ENCODE measurements at regions not wholly inside any gene's neighbourhood (a gene's known extent, or its start where the extent isn't known, plus 50 kb on each side); places are given as distances from the start of the nearest gene placed in this dataset.
"Not testable (repeated sequence)": the region's sequence is repeated elsewhere in the genome, so short reads cannot be mapped to it uniquely, and the experiment has no call there.

DNA sequence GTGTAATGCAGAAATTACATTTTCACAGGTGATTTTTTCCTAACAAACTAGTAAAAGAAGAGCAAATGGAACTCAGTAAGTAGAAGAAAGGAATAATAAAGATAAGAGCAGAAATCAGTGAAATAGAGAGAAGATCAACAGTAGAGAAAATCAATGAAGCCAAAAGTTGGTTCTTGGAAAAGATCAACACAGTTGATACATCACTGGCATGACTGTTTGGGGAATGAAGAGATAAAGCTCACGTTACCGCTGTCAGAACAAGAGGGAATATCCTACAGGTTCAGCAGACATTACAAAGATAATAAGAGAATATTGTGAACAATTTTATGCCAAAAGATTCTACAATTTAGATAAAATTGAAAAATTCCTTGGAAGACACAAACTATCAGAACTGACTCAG lies 146.4 kb downstream of the ACTR3B start:
- no peak for DNase-seq (ENCODE audit: low read depth, low spot score)
- no peak overlapping the region for H3K27ac ChIP-seq

DNA sequence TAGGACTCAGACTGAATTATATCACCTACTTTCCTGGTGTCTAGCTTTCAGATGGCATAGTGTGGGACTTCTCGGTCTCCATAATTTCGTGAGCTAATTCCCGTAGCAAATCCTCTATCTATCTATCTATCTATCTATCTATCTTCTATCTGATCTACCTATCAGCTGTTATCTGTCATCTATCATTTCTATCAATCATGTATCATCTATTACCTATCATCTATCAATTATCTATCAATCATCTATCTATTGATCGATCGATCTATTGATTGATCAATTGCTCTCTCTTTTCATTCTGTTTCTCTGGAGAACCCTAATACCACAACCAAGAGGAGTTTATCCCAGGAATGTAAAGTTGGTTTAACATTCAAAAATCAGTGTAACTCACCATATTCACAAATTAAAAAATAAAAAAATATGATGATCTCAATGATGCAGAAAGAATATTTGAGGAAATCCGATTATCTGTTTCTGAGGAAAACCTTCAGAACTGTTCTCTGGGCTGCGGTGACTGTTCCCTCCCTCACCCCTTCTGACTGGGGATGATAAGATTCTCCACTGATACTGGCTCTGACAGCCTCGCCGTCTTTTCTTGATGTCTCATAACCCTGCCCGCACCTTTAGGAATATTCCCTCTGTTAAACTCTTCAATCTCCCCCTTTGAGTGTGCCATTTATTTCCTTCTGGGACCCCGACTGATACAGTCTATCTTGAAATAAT lies 147.7 kb downstream of the ACTR3B start:
- H3K27ac ChIP-seq: no peak overlapping the region
- no peak for DNase-seq (ENCODE audit: low read depth, low spot score)

DNA sequence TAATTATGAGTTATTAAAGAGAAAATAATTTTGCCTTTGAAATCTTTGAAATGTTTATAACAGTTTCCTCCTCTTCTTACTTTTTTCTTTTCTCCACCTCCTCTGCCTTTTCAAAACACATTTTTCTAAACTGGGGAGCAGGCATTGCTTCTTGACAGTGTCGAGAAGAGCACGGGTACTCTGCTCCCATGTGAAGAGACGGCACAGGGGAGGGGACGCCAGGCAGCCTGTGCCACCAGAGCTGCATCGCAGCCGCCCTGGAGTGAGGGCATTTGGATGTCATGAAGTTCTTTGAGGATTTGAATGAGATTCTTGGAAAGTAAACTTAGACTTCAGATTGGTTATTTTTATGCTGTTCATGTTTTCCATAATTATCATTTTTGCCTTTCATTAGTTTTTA lies 149.7 kb downstream of the ACTR3B start:
- no peak for DNase-seq (ENCODE audit: low read depth, low spot score)
- H3K27ac ChIP-seq: no peak overlapping the region

DNA sequence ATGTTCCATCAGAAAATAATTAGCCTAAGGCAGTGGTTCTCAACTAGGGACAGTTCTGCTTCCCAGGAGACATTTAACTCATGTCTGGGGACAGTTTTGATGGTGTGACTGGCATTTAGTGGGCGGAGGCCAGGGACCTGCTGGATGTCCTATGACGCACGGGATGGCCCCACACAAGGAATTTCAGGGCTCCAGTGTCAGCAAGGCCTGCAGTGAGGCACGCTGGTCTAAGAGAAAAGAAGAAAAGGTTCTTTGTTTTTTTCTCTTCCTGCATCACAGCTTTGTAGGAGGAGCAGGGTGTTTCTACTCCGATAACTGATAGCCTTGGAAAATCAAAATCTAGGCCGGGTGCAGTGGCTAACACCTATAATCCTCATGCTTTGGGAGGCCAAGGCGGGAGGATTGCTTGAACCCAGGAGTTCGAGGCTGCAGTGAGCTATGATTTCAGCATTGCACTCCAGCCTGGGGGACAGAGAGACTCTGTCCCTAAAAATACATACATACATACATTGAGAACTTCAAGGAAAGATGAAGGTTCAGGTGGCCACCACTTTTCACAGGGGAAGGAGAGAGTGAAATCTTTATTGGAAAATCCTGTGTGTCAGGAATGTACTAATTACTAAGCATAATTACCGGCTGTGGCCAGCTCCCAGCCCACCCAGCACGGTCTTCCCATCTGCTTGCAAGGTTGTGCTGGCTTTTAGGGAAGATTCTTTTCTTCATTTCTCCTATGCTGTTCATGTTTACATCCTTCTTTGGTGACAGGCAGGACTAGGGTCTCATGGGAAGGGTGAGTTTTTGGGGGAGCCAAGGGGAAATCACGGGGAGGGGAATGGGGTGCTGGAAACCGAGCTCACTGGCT lies 150.4 kb downstream of the ACTR3B start:
- no peak for DNase-seq (ENCODE audit: low read depth, low spot score)
- no peak overlapping the region for H3K27ac ChIP-seq

DNA sequence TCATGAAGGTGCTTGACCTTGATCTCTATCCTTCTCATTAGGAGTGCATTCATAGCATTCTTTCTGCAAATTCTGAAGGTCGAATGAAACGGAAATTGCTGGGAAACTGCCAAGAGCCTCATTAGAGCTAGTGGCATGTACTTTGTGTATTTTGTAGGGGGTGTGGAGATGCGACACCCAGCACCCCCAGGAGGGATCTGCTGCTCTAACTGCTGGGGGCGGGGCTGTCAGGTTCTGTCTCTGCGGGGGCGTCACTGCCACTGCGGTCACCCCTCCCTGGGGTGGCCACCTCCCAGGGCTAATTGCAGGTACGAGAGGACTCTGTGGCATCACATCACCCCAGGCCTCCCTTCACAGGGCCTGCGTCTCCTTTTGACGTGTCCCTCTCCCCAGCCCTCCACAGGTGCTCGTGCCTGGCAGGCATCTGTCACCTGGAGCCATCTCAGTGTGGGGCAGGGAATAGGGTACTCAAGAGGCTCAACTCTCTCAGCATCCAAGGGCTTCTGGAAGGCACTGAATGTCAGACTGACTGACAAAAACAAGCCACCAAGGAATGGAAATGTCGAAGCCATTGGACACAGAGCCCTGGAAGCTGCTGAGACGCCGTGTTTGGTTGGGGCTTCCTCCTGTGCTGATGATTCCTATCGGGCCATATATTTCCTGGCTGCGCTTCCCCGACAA lies 151.1 kb downstream of the ACTR3B start:
- H3K27ac ChIP-seq: no peak overlapping the region
- DNase-seq (ENCODE audit: low read depth, low spot score): no peak

DNA sequence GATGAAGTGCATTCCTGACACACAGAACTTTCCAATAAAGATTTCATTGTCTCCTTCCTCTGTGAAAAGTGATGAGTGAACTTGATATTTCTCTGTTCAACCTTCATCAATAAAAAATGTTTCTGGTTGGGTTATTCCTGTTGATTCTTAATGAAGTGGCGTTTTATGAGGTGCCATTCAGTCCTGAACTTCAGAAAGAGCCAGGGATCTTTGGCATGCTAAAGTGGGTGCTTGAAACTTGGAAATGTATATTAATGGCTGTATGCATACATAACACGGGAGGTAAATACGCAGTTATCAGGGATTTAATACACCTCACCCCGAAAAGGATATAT lies 151.6 kb downstream of the ACTR3B start:
- no peak overlapping the region for H3K27ac ChIP-seq
- no peak for DNase-seq (ENCODE audit: low read depth, low spot score)

DNA sequence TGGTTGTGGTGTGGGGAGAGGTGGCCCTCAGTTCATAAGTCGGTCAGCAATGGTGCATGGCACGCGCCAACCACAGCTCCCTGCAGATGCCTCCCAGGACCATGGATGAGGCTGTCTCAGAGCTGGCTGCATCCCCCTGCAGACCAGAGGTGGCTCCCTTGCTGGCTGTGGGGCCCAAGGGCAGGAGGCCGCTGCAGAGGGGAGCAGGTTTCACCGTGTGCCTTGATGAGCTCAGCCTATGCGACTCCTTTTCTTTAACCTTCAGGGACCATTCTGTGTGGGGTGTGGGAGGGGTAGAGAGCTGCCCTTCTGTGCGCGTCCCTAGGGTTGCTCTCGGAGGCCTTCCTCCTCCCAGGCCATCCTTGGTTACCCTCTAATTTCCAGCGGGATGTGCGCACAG lies 152.4 kb downstream of the ACTR3B start:
- DNase-seq (ENCODE audit: low read depth, low spot score): no peak
- H3K27ac ChIP-seq: no peak overlapping the region

DNA sequence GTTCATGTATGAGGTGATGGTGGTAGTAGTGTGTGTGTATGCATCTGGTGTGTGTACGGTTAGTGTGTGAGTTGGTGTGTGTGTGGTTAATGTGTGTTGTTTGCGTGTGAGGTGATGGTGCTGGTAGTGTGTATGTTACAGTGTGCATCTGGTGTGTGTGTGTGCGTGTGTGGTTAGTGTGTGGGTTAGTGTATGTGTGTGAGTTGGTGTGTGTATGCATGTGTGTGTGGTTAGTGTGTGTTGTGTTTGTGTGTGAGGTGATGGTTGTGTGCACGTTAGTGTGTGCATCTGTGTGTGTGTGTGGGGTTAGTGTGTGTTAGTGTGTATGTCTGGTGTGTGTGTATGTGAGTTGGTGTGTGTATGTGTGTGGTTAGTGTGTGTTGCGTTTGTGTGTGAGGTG lies 153.0 kb downstream of the ACTR3B start:
- no peak overlapping the region for H3K27ac ChIP-seq
- DNase-seq (ENCODE audit: low read depth, low spot score): no peak

DNA sequence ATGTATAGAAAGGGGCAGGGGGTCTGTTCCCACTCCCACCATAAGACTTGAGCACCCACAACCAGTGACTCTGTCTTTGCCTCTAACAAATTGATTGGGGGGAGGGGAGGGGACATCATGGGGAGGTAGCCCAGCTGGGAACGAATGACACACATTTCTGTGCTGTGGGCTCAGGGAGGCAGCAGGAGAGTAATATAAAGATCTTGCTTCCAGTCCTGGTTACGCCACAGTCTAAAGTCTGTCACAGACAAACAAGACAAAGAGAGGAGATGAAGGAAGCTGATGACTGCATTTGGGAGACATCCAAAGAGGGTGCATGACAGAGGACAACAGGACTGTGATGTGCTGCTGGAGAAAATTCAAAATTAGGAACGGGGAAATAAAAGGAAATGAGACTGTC lies 153.9 kb downstream of the ACTR3B start:
- no peak for DNase-seq (ENCODE audit: low read depth, low spot score)
- H3K27ac ChIP-seq: no peak overlapping the region

DNA sequence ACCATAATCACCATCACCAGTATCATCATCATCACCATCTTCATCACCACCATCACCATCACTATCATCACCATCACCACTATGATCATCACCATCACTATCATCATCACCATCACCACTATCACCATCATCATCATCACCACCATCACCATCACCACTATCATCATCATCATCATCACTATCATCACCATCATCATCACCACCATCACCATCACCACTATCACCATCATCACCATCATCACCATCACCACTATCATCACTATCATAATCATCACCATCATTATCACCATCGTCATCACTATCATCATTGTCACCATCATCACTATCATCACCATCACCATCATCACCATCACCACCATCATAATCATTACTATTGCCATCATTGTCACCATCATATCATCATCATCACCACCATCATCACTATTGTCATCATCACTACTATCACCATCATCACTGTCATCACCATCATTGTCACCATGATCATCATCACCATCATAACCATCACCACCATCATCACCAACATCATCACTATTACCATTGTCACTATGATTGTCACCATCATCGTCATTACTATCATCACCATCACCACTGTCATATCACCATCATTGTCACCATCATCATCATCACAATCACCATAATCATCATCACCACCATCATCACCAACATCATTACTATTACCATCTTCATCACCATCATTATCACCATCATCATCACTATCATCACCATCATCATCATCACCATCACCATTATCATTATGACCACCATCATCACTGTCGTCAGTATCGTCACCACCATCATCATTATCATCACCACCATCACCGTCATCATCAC lies 154.7 kb downstream of the ACTR3B start:
- no peak overlapping the region for H3K27ac ChIP-seq
- DNase-seq (ENCODE audit: low read depth, low spot score): no peak

DNA sequence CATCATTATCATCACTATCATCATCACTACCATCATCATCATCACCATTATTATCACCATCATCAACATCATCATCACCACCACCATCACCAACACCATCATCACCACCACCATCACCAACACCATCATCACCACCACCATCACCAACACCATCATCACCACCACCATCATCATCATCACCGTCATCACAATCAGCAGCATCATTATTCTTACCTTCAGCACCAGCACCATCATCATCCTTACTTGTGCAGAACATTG lies 155.2 kb downstream of the ACTR3B start:
- not testable (repeated sequence) for DNase-seq (ENCODE audit: low read depth, low spot score); H3K27ac ChIP-seq

DNA sequence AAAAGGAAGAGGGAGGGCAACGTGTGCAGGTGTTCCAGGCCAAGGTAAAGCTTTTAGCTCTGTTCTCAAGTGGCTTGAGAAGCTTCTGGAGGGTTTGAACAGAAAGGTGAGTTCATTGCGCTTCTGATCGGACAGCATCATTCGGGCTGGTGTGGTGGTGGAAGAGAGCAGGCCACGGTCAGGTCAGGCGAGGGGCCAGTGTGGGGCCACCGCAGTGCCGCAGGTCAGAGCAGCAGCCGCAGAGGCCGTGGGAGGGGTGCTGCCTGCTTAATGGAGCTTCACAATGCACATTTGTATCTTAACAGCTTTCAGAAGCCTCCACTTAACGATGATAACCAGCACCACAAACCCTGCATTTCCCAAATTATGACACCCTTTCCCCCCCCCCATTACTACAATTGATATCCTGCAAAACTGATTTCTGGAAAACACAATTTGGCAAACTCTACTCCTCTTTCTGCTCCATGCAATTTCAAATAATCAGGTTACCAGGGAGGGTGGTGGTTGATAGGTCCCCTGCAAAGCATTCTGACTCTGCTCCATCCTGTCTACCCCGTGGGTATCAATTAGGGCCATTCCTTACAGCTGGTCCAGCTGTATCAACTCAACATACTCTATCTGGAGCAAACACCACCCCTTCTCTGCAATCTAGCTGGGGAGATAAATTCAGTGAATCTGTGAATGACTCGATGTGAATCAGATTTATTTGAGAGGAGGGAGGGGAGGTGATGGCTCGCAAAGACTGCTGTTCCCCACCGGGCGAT lies 162.9 kb downstream of the ACTR3B start:
- H3K27ac ChIP-seq: no peak overlapping the region
- no peak for DNase-seq (ENCODE audit: low read depth, low spot score)

DNA sequence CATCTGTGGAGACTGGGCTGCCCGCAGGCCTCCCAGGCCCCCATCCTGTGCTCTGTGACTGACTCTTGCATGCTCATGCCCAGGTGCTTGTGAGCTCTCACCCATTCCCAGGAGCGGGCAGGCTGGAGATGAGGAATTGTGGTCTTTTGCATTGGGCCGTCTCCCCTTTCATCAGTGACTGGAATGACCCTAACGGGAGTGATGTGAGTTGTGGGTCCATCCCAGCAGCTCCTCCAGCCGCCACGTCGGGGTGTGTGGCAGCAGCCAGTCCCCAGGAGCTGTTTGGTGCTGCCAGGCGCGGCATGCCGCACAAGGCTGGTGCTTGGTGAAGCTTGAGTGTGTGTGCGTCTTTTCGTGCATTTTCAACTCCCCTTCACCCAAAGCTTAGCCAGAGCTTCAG lies 164.2 kb downstream of the ACTR3B start:
- no peak overlapping the region for H3K27ac ChIP-seq
- DNase-seq (ENCODE audit: low read depth, low spot score): no peak

DNA sequence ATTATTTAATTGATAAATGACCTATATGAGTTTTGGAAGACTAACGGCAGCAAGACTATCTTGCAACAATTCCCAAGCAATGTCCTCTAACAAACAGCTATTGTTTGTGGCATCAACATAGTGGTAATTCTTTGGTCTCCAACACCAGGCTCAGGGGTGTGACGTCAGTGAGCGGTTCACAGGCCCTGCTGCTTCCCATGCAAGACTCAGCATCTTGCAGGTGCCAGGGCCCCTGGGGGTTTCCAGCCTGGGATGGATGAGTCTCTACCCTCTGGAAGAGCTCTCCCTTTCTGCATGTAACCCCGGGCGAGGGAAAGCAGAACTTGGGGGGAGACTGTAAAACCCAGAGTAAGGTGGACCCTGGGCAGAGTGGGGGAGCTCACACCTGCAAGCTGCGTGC lies 164.7 kb downstream of the ACTR3B start:
- no peak overlapping the region for H3K27ac ChIP-seq
- no peak for DNase-seq (ENCODE audit: low read depth, low spot score)

DNA sequence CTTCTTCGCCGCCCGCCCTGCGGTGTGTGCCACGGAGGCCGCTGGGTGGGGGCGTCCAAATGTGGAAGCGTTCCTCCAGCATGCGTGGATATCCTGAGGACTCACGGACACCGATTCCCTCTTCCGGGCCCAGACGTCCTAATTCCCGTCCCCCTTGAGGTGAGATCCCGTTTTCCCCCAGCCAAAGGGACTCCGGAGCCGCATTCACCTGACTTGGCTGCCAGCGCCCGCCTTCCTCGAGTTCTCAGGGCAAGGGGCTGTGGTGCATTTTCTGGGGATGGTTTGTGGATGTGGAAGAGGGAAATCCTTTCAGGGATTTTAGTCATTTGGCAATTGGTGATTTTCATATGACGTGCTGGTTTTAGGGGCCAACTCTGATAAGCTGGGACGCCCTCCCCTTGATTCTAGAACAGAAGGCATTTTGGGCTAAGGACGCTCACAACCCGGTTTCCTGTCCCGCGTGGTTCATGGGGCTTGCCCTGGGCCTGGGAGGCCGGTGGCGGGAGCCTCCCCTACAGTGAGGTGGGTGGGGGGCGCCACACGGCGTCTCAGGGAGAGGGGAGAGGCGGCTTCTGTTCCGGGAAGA lies 165.4 kb downstream of the ACTR3B start:
- no peak overlapping the region for H3K27ac ChIP-seq
- no peak for DNase-seq (ENCODE audit: low read depth, low spot score)

DNA sequence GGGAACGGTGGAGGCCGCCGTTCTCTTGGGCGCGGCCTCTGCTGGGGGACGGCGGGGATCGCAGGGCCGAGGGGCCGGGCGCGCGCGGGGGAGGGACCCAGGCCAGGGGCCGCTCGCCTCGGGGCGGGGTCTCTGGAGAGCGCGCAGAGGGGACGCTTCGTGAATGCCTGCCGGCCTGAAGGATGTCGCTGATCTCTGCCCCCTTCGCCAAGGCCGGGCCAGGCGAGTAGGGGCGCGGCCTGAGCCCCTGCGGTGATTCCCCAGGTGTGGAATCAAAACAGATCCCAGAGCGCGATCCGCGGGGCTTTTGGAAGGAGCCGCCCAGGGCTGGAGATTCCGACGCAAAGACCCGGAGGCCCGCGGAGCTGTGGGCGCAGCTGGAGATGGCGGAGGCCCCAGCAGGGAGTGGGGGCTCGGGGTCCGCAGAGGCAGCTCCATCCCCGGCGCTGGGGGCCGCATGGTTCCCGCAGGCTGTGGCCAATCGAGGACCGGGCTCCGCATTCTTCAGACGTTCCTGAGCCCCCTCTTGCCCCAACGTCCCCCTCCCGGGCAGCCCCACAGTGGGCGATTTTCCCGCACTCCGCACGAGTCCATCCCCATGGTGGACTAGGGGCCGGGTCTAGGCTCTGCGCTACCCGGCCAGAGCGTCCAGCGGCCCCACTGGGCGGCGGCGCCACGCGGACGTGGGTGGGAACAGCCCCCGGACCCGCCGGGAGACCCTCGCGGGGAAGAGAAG lies 166.0 kb downstream of the ACTR3B start:
- no peak for DNase-seq (ENCODE audit: low read depth, low spot score)
- no peak overlapping the region for H3K27ac ChIP-seq

DNA sequence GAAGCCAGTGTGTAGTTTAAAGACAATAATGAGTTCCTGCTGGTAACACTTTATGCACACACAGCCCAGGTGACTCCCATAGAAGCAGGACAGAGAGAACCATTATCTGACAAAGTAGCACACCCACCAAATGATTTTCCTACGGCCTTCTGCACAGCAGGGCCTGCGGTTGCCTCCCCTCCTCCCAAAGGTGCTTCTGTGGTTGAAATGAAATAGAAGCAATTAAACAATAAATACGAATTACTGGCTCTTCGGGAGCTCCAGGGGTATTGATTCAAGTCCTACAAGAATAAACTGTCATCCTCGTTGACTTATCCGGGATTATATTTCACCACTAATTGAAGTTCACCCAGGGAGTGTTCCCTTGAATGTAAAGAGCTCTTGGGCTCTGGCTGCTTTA lies 172.1 kb downstream of the ACTR3B start:
- no peak overlapping the region for H3K27ac ChIP-seq
- no peak for DNase-seq (ENCODE audit: low read depth, low spot score)

DNA sequence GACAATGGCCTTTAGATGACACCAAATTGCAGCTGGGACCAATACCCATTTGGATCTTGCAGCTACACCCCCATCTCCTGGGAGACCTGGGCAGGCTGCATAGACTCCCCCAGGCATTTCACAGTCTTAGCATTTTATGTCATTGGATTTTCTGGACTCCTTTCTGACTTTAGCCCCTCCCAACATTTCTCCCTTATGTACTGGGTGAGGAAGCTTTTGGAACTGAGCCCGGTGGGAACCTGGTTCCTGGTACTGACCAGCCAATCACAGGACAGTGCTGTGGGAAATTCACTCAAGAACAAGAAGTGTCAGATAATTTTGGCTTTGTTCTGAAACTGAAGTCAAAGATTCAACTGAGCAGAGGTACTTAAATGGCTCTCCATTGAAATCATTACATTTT lies 177.7 kb downstream of the ACTR3B start:
- no peak overlapping the region for H3K27ac ChIP-seq
- no peak for DNase-seq (ENCODE audit: low read depth, low spot score)

DNA sequence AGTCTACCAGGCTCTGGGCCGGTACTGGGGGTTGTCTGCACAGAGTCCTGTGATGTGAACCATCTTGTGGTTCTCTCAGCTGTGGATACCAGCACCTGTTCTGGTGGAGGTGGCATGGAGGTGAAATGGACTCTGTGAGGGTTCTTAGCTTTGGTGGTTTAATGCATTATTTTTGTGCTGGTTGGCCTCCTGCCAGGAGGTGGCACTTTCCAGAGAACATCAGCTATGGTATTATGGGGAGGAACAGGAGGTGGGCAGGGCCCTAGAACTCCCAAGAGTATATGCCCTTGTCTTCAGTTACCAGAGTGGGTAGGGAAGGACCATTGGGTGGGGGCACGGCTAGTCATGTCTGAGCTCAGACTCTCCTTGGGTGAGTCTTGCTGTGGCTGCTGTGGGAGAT lies 187.1 kb downstream of the ACTR3B start:
- not testable (repeated sequence) for DNase-seq (ENCODE audit: low read depth, low spot score)

More for the DNA sequence above, 187.1 kb downstream of the ACTR3B start:
- H3K27ac ChIP-seq: not testable (repeated sequence)
